ENCODE measurements at regions not wholly inside any gene's neighbourhood (a gene's known extent, or its start where the extent isn't known, plus 50 kb on each side); places are given as distances from the start of the nearest gene placed in this dataset.
A peak's percentile ranks its signal among the peaks of the same experiment; 100 is the strongest.

DNA sequence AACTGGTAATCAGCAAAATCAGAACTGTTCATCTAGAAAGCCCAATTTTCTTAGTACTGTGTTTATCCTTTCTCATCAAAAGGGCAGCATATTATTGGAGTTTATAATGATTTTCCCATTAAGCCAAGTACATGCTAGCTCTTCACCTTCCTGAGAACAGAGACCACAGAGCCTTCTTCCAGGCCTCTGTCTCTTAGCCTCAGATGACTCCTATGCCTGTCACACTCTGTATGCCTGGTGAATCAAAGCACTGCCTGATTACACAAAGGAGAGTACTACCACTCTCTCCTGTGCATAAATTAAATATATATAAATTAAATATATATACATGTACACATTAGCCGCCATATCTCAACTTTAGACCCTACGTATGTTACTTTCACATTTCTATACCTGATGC lies 636.1 kb downstream of the NTRK3 start (continued):
- TF ChIP-seq, protein P1, sequence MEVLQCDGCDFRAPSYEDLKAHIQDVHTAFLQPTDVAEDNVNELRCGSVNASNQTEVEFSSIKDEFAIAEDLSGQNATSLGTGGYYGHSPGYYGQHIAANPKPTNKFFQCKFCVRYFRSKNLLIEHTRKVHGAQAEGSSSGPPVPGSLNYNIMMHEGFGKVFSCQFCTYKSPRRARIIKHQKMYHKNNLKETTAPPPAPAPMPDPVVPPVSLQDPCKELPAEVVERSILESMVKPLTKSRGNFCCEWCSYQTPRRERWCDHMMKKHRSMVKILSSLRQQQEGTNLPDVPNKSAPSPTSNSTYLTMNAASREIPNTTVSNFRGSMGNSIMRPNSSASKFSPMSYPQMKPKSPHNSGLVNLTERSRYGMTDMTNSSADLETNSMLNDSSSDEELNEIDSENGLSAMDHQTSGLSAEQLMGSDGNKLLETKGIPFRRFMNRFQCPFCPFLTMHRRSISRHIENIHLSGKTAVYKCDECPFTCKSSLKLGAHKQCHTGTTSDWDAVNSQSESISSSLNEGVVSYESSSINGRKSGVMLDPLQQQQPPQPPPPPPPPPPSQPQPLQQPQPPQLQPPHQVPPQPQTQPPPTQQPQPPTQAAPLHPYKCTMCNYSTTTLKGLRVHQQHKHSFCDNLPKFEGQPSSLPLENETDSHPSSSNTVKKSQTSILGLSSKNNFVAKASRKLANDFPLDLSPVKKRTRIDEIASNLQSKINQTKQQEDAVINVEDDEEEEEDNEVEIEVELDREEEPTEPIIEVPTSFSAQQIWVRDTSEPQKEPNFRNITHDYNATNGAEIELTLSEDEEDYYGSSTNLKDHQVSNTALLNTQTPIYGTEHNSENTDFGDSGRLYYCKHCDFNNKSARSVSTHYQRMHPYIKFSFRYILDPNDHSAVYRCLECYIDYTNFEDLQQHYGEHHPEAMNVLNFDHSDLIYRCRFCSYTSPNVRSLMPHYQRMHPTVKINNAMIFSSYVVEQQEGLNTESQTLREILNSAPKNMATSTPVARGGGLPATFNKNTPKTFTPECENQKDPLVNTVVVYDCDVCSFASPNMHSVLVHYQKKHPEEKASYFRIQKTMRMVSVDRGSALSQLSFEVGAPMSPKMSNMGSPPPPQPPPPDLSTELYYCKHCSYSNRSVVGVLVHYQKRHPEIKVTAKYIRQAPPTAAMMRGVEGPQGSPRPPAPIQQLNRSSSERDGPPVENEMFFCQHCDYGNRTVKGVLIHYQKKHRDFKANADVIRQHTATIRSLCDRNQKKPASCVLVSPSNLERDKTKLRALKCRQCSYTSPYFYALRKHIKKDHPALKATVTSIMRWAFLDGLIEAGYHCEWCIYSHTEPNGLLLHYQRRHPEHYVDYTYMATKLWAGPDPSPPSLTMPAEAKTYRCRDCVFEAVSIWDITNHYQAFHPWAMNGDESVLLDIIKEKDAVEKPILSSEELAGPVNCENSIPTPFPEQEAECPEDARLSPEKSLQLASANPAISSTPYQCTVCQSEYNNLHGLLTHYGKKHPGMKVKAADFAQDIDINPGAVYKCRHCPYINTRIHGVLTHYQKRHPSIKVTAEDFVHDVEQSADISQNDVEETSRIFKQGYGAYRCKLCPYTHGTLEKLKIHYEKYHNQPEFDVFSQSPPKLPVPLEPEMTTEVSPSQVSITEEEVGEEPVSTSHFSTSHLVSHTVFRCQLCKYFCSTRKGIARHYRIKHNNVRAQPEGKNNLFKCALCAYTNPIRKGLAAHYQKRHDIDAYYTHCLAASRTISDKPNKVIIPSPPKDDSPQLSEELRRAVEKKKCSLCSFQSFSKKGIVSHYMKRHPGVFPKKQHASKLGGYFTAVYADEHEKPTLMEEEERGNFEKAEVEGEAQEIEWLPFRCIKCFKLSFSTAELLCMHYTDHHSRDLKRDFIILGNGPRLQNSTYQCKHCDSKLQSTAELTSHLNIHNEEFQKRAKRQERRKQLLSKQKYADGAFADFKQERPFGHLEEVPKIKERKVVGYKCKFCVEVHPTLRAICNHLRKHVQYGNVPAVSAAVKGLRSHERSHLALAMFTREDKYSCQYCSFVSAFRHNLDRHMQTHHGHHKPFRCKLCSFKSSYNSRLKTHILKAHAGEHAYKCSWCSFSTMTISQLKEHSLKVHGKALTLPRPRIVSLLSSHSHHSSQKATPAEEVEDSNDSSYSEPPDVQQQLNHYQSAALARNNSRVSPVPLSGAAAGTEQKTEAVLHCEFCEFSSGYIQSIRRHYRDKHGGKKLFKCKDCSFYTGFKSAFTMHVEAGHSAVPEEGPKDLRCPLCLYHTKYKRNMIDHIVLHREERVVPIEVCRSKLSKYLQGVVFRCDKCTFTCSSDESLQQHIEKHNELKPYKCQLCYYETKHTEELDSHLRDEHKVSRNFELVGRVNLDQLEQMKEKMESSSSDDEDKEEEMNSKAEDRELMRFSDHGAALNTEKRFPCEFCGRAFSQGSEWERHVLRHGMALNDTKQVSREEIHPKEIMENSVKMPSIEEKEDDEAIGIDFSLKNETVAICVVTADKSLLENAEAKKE (CRISPR knock-in tag; IDR thresholded peaks at IDR 0.05): no peak

DNA sequence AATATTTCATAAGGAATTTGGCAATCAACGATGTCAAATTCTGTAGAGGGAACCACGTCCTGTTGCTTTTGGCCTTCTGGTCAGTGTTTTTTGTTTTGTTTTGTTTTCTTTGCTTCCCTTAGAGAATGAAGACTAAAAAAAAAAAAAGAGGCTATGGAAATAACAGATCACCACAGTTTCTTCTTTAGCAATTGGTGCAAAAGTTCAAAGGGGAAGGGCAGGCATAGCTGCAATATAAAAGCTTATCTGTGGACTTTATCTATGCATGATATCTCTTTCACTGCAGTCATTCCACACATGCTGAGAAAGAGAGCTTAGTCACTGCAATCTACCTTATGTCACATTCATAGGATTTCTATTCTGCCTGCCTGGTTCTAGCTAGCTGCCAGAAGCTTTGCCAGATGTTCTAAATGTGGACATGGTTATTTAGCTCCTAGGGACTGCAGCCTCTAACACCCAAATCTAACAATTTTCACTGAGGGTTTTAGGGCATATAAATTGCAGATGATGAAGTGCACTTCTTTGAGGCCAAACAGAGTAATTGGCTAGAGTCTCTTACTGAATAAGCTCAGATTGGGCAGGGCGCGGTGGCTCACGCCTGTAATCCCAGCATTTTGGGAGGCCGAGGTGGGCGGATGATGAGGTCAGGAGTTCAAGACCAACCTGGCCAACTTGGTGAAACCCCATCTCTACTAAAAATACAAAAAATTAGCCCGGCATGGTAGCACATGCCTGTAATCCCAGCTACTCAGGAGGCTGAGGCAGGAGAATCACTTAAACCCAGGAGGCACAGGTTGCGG lies 637.2 kb downstream of the NTRK3 start:
- H3K4me1 Mint-ChIP-seq: no peaks in the 10 kb centered on the region
- no peaks in the 10 kb centered on the region for H4K20me1 ChIP-seq (replicated peaks; ENCODE audit: insufficient read depth)
- TF ChIP-seq ZNF331 (CRISPR knock-in tag; IDR thresholded peaks at IDR 0.05; ENCODE audit: low read depth): no peak
- TF ChIP-seq, protein P1 (CRISPR knock-in tag; IDR thresholded peaks at IDR 0.05): no peak
- no peak for TF ChIP-seq NANOG (IDR thresholded peaks at IDR 0.05; ENCODE audit: borderline replicate concordance)
- TF ChIP-seq ZNF114 (CRISPR knock-in tag; IDR thresholded peaks at IDR 0.05): no peak
- no peak for TF ChIP-seq CREB1 (CRISPR knock-in tag; IDR thresholded peaks at IDR 0.05; ENCODE audit: low read depth)
- TF ChIP-seq, protein P2, sequence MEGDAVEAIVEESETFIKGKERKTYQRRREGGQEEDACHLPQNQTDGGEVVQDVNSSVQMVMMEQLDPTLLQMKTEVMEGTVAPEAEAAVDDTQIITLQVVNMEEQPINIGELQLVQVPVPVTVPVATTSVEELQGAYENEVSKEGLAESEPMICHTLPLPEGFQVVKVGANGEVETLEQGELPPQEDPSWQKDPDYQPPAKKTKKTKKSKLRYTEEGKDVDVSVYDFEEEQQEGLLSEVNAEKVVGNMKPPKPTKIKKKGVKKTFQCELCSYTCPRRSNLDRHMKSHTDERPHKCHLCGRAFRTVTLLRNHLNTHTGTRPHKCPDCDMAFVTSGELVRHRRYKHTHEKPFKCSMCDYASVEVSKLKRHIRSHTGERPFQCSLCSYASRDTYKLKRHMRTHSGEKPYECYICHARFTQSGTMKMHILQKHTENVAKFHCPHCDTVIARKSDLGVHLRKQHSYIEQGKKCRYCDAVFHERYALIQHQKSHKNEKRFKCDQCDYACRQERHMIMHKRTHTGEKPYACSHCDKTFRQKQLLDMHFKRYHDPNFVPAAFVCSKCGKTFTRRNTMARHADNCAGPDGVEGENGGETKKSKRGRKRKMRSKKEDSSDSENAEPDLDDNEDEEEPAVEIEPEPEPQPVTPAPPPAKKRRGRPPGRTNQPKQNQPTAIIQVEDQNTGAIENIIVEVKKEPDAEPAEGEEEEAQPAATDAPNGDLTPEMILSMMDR (conservative IDR thresholded peaks at IDR 0.05; ENCODE audit: low read depth in 2 of 2): no peak

More for the DNA sequence above, 637.2 kb downstream of the NTRK3 start:
- no peak overlapping the region for H3K4me3 Mint-ChIP-seq
- H3K36me3 Mint-ChIP-seq (ENCODE audit: low read depth): no peaks in the 10 kb centered on the region
- H3K9me3 Mint-ChIP-seq: 0 out of 3 replicates have a peak, but pooled peaks cover 2% of the 10 kb centered on the region
- H3K27ac Mint-ChIP-seq: no peak overlapping the region
- H3K4me1 ChIP-seq (ENCODE audit: insufficient read depth): no peaks in the 10 kb centered on the region; the same call in 1 of the 2 replicates
- no peaks in the 10 kb centered on the region for H3K79me2 ChIP-seq (replicated peaks; ENCODE audit: insufficient read depth)
- no peaks in the 10 kb centered on the region for H3K36me3 ChIP-seq (ENCODE audit: insufficient read depth)
- peaks cover 10% of the 10 kb centered on the region for H3K9me2 ChIP-seq (ENCODE audit: insufficient read depth)
- no peaks in the 10 kb centered on the region for H3K27me3 Mint-ChIP-seq (ENCODE audit: insufficient read depth, low read depth, poor library complexity)
- no peaks in the 10 kb centered on the region for H3K27me3 ChIP-seq (ENCODE audit: insufficient read depth)
- no peak for DNase-seq (ENCODE audit: low spot score)
- no peak overlapping the region for H3K27ac ChIP-seq (ENCODE audit: low read depth)
- ATAC-seq: no peak
- no peaks in the 10 kb centered on the region for H3F3A ChIP-seq (replicated peaks; ENCODE audit: low read depth)
- H3K4me3 ChIP-seq: no peak overlapping the region
- H3K4me2 ChIP-seq: no peak overlapping the region
- 0 out of 2 replicates have a peak overlapping the region, but pooled peaks have one; percentile 33 for H2AFZ ChIP-seq
